HEK293 (cell line): ENCODE measurements at regions not wholly inside any gene's neighbourhood (a gene's known extent, or its start where the extent isn't known, plus 50 kb on each side); places are given as distances from the start of the nearest gene placed in this dataset.

Experiments
- ZNF175 ChIP-seq: fragments of 450-650 bp; formaldehyde crosslinking; IDR thresholded peaks from 2 replicates; pipeline ENCODE4 v1.5.1; 2016; ENCODE audit warnings: missing biosample characterization, missing genetic modification characterization
- ZNF239 ChIP-seq: fragments of 450-650 bp; formaldehyde crosslinking; IDR thresholded peaks from 2 replicates; pipeline ENCODE4 v1.5.1; 2016; ENCODE audit warnings: missing biosample characterization, missing genetic modification characterization
- ZNF292 ChIP-seq: fragments of 450-650 bp; formaldehyde crosslinking; IDR thresholded peaks from 2 replicates; pipeline ENCODE4 v1.5.1; 2016; ENCODE audit warnings: low read depth, missing biosample characterization, missing genetic modification characterization, borderline replicate concordance
- ZNF302 ChIP-seq: fragments of 450-650 bp; formaldehyde crosslinking; IDR thresholded peaks from 2 replicates; pipeline ENCODE4 v1.5.1; 2016; ENCODE audit warnings: missing biosample characterization, missing genetic modification characterization, low read depth
- ZNF791 ChIP-seq: fragments of 450-650 bp; formaldehyde crosslinking; IDR thresholded peaks from 2 replicates; pipeline ENCODE4 v1.5.1; 2016; ENCODE audit warnings: missing biosample characterization, missing genetic modification characterization
- ZSCAN30 ChIP-seq: fragments of 450-650 bp; IDR thresholded peaks from 2 replicates; pipeline ENCODE4 v1.5.1; 2018; ENCODE audit warnings: missing biosample characterization, mild to moderate bottlenecking, missing genetic modification characterization, moderate library complexity
- TF ChIP-seq, protein P1 (sequence below): fragments of 450-650 bp; formaldehyde crosslinking; IDR thresholded peaks from 2 replicates; pipeline ENCODE4 v1.5.1; 2016; ENCODE audit warnings: missing biosample characterization, missing genetic modification characterization
- TF ChIP-seq, protein P2 (sequence below): fragments of 450-650 bp; formaldehyde crosslinking; IDR thresholded peaks from 2 replicates; pipeline ENCODE4 v1.5.1; 2016; ENCODE audit warnings: missing biosample characterization, missing genetic modification characterization
- TF ChIP-seq, protein P3 (sequence below): fragments of 450-650 bp; formaldehyde crosslinking; IDR thresholded peaks from 2 replicates; pipeline ENCODE4 v1.5.1; 2016; ENCODE audit warnings: missing biosample characterization, missing genetic modification characterization
- TF ChIP-seq, protein P4 (sequence below): fragments of 450-650 bp; formaldehyde crosslinking; IDR thresholded peaks from 2 replicates; pipeline ENCODE4 v1.5.1; 2016; ENCODE audit warnings: missing biosample characterization, missing genetic modification characterization
- TF ChIP-seq, protein P5 (sequence below): fragments of 450-650 bp; formaldehyde crosslinking; IDR thresholded peaks from 2 replicates; pipeline ENCODE4 v1.5.1; 2017; ENCODE audit warnings: missing biosample characterization, missing genetic modification characterization

DNA sequence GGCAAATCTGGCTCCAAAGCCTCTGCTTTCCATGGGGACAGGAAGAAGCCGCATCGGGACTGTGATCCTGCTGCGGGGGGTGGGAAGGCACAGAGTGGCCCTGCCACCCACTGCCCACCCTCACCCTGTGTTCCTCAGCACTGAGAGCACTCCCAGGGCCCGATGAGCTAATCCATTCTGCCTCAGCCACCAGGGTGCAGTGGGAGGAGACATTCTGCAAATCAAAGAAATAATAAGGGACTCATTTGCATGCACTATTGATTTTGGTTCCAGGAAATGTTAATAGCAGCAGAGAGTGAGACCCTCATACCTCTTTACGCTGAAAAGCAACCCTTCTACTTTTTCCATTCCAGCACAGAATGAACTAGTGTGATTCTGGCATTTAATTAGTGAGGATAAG lies 572.8 kb downstream of the INHBA start:
- TF ChIP-seq, protein P1, sequence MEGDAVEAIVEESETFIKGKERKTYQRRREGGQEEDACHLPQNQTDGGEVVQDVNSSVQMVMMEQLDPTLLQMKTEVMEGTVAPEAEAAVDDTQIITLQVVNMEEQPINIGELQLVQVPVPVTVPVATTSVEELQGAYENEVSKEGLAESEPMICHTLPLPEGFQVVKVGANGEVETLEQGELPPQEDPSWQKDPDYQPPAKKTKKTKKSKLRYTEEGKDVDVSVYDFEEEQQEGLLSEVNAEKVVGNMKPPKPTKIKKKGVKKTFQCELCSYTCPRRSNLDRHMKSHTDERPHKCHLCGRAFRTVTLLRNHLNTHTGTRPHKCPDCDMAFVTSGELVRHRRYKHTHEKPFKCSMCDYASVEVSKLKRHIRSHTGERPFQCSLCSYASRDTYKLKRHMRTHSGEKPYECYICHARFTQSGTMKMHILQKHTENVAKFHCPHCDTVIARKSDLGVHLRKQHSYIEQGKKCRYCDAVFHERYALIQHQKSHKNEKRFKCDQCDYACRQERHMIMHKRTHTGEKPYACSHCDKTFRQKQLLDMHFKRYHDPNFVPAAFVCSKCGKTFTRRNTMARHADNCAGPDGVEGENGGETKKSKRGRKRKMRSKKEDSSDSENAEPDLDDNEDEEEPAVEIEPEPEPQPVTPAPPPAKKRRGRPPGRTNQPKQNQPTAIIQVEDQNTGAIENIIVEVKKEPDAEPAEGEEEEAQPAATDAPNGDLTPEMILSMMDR (tag by site-specific recombination): no peak
- TF ChIP-seq, protein P2, sequence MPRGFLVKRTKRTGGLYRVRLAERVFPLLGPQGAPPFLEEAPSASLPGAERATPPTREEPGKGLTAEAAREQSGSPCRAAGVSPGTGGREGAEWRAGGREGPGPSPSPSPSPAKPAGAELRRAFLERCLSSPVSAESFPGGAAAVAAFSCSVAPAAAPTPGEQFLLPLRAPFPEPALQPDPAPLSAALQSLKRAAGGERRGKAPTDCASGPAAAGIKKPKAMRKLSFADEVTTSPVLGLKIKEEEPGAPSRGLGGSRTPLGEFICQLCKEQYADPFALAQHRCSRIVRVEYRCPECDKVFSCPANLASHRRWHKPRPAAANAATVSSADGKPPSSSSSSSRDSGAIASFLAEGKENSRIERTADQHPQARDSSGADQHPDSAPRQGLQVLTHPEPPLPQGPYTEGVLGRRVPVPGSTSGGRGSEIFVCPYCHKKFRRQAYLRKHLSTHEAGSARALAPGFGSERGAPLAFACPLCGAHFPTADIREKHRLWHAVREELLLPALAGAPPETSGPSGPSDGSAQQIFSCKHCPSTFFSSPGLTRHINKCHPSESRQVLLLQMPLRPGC (tag by site-specific recombination): no peak
- TF ChIP-seq ZSCAN30 (no peak), ZNF302 (tag by site-specific recombination) (no peak), ZNF239 (tag by site-specific recombination) (no peak), ZNF791 (tag by site-specific recombination) (no peak), ZNF175 (tag by site-specific recombination) (no peak), ZNF292 (tag by site-specific recombination) (no peak)
- TF ChIP-seq, protein P3, sequence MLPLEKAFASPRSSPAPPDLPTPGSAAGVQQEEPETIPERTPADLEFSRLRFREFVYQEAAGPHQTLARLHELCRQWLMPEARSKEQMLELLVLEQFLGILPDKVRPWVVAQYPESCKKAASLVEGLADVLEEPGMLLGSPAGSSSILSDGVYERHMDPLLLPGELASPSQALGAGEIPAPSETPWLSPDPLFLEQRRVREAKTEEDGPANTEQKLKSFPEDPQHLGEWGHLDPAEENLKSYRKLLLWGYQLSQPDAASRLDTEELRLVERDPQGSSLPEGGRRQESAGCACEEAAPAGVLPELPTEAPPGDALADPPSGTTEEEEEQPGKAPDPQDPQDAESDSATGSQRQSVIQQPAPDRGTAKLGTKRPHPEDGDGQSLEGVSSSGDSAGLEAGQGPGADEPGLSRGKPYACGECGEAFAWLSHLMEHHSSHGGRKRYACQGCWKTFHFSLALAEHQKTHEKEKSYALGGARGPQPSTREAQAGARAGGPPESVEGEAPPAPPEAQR (tag by site-specific recombination): no peak
- TF ChIP-seq, protein P4, sequence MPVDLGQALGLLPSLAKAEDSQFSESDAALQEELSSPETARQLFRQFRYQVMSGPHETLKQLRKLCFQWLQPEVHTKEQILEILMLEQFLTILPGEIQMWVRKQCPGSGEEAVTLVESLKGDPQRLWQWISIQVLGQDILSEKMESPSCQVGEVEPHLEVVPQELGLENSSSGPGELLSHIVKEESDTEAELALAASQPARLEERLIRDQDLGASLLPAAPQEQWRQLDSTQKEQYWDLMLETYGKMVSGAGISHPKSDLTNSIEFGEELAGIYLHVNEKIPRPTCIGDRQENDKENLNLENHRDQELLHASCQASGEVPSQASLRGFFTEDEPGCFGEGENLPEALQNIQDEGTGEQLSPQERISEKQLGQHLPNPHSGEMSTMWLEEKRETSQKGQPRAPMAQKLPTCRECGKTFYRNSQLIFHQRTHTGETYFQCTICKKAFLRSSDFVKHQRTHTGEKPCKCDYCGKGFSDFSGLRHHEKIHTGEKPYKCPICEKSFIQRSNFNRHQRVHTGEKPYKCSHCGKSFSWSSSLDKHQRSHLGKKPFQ (tag by site-specific recombination): no peak
- TF ChIP-seq, protein P5, sequence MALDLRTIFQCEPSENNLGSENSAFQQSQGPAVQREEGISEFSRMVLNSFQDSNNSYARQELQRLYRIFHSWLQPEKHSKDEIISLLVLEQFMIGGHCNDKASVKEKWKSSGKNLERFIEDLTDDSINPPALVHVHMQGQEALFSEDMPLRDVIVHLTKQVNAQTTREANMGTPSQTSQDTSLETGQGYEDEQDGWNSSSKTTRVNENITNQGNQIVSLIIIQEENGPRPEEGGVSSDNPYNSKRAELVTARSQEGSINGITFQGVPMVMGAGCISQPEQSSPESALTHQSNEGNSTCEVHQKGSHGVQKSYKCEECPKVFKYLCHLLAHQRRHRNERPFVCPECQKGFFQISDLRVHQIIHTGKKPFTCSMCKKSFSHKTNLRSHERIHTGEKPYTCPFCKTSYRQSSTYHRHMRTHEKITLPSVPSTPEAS (tag by site-specific recombination): no peak
